SU-DHL-6 (cell line): ENCODE measurements at regions not wholly inside any gene's neighbourhood (a gene's known extent, or its start where the extent isn't known, plus 50 kb on each side); places are given as distances from the start of the nearest gene placed in this dataset.

Experiments
- H2AFZ ChIP-seq: fragments of 200-600 bp; sonication (generic); 2 replicates; pipeline ENCODE4 v1.6.1; 2014; ENCODE audit warnings: low read depth, mild to moderate bottlenecking, moderate library complexity, mixed read lengths, antibody characterized with exemption, low read length; ENCODE audit not compliant: severe bottlenecking
- H3F3A ChIP-seq: fragments of 200-600 bp; shearing (Covaris generic); 2 replicates; pipeline ENCODE4 v1.6.0; 2016; ENCODE audit warnings: antibody characterized with exemption, mild to moderate bottlenecking; ENCODE audit not compliant: insufficient read depth
- H3K27ac ChIP-seq: fragments of 200-600 bp; sonication (generic); 2 replicates; pipeline ENCODE4 v1.5.1; 2016; ENCODE audit warnings: low read depth, mild to moderate bottlenecking, low read length, moderate library complexity, mixed read lengths
- H3K27me3 ChIP-seq: fragments of 200-600 bp; sonication (generic), shearing (Covaris generic); 2 replicates; pipeline ENCODE4 v1.6.0; 2014; ENCODE audit warnings: mild to moderate bottlenecking, low read length
- H3K36me3 ChIP-seq: fragments of 200-600 bp; sonication (generic); 2 replicates; pipeline ENCODE4 v1.6.1; 2014; ENCODE audit warnings: mild to moderate bottlenecking, low read length, mixed read lengths
- H3K4me2 ChIP-seq: fragments of 300-600, 200-600 bp; shearing (Covaris generic), sonication (generic); 2 replicates; pipeline ENCODE4 v1.6.0; 2014; ENCODE audit warnings: low read length, low read depth, mild to moderate bottlenecking; ENCODE audit not compliant: poor library complexity, severe bottlenecking
- H3K4me3 ChIP-seq: fragments of 200-600 bp; sonication (generic); 2 replicates; pipeline ENCODE4 v1.5.1; 2014; ENCODE audit warnings: antibody characterized with exemption, low read length, mild to moderate bottlenecking, mixed read lengths; ENCODE audit not compliant: insufficient read depth, poor library complexity, severe bottlenecking
- H3K79me2 ChIP-seq: fragments of 200-600 bp; sonication (generic); 2 replicates; pipeline ENCODE4 v1.6.1; 2014; ENCODE audit warnings: mild to moderate bottlenecking, low read length, moderate library complexity; ENCODE audit not compliant: insufficient read depth
- H3K9ac ChIP-seq: fragments of 200-600 bp; sonication (generic); 2 replicates; pipeline ENCODE4 v1.7.0; 2014; ENCODE audit warnings: mild to moderate bottlenecking, low read length
- H3K9me2 ChIP-seq: fragments of 200-600 bp; sonication (generic); replicated peaks from 2 replicates; pipeline ENCODE4 v1.6.1; 2014; ENCODE audit warnings: low read length; ENCODE audit not compliant: insufficient read depth
- H3K9me3 ChIP-seq: fragments of 200-600 bp; sonication (generic); 2 replicates; pipeline ENCODE4 v1.6.1; 2014; ENCODE audit warnings: low read length, mixed read lengths; ENCODE audit not compliant: insufficient read depth
- H4K20me1 ChIP-seq: fragments of 200-600 bp; sonication (generic); 2 replicates; pipeline ENCODE4 v1.6.1; 2014; ENCODE audit warnings: low read depth, mild to moderate bottlenecking, antibody characterized with exemption, low read length, moderate library complexity, mixed read lengths
- EZH2phosphoT487 ChIP-seq: fragments of 200-600 bp; sonication (generic), shearing (Covaris generic); conservative IDR thresholded peaks from 2 replicates; pipeline ENCODE4 v1.6.1; 2018; ENCODE audit warnings: mild to moderate bottlenecking, antibody characterized with exemption, low read length, moderate library complexity, mixed read lengths
- TF ChIP-seq, protein P1 (sequence below): fragments of 200-600 bp; sonication (generic); IDR thresholded peaks from one replicate; pipeline ENCODE4 v1.5.1; 2017; ENCODE audit warnings: antibody characterized with exemption, mild to moderate bottlenecking, low read length, moderate library complexity; ENCODE audit not compliant: insufficient read depth, poor library complexity, severe bottlenecking

DNA sequence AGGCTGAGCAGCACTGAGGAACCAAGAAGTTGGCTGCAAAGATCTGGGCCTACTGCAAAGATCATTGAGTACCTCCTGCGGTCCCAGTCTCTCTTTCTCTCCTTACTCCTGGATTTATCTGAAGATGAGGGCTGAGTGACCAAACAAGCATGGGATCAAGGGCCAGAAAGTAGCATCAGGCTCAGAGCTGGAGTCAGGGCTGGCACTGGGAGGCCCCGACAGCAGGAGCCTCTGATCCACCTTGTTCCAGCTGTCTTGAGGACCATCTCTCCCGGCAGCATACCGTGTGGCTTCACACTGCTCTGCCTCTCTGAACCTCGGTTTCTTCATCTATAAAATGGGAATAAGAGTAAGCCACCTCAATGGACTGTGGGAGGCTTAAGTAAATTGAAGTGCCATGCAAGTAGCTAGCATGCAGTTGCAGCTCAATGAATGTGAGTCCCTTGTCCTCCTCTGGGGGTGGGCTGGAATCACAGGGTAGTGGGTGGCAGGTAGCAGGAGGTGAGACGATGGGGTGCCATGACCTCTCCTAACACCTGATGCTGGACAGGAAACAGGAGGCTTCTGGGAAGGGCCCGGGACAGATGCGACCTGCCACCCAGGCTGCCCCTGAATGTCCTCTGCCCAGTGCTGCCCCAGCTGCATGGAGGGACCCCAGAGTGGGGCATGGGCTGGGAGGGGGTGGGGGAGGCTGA lies 52.5 kb upstream of the PRDM11 start:
- H3K27me3 ChIP-seq = no peaks in the 10 kb centered on the region
- H3K9me3 ChIP-seq = no peaks in the 10 kb centered on the region
- no peaks in the 10 kb centered on the region for H3K79me2 ChIP-seq
- no peaks in the 10 kb centered on the region for H4K20me1 ChIP-seq
- no peaks in the 10 kb centered on the region for H3K36me3 ChIP-seq
- no peak overlapping the region for H3K4me3 ChIP-seq
- H3F3A ChIP-seq = no peaks in the 10 kb centered on the region
- no peak overlapping the region for H2AFZ ChIP-seq
- TF ChIP-seq, protein P1, sequence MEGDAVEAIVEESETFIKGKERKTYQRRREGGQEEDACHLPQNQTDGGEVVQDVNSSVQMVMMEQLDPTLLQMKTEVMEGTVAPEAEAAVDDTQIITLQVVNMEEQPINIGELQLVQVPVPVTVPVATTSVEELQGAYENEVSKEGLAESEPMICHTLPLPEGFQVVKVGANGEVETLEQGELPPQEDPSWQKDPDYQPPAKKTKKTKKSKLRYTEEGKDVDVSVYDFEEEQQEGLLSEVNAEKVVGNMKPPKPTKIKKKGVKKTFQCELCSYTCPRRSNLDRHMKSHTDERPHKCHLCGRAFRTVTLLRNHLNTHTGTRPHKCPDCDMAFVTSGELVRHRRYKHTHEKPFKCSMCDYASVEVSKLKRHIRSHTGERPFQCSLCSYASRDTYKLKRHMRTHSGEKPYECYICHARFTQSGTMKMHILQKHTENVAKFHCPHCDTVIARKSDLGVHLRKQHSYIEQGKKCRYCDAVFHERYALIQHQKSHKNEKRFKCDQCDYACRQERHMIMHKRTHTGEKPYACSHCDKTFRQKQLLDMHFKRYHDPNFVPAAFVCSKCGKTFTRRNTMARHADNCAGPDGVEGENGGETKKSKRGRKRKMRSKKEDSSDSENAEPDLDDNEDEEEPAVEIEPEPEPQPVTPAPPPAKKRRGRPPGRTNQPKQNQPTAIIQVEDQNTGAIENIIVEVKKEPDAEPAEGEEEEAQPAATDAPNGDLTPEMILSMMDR = no peak
- TF ChIP-seq EZH2phosphoT487 = no peak
- H3K9me2 ChIP-seq = no peaks in the 10 kb centered on the region
- H3K4me2 ChIP-seq = no peak overlapping the region
- no peak overlapping the region for H3K9ac ChIP-seq
- no peak overlapping the region for H3K27ac ChIP-seq

DNA sequence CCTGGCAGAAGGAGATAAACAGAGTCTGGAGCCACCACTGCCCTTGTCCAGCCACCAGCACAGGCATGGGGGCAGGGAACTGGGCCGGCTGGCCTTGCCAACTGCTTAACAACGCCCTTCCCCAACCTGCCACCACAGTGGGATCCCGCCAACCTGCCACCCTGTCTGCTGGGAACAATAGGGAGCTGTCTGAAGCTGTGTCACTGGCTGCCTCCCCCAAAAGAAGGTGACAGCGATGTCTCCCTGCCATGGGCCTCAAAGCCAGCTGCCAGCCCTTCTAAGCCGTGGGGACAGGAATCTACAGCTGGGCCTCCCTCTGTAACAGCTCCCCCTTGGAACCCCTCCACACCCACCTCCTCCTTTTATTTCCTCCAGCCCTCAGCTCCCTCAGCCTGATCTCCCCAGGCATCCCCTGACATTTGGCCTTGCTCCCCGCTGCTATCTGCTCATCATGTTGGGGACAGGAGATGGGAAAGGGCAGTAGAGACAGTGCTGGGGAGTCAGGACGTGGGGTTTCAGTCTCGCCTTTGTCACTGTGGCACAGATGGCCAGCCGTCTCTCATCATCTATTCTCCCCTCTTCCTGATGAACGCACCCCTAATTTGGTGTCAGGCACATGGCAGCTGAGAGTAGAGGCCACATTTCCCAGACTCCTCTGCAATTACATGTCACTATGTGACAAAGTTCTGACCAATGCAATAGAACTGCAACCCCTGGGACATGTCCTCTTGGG lies 51.3 kb upstream of the PRDM11 start:
- no peaks in the 10 kb centered on the region for H4K20me1 ChIP-seq
- no peaks in the 10 kb centered on the region for H3K36me3 ChIP-seq
- TF ChIP-seq EZH2phosphoT487 = no peak
- TF ChIP-seq, protein P1 = no peak
- H2AFZ ChIP-seq = no peak overlapping the region
- H3K9me2 ChIP-seq = no peaks in the 10 kb centered on the region
- H3K4me3 ChIP-seq = no peak overlapping the region
- no peak overlapping the region for H3K27ac ChIP-seq
- no peak overlapping the region for H3K9ac ChIP-seq
- H3K79me2 ChIP-seq = no peaks in the 10 kb centered on the region
- H3K4me2 ChIP-seq = no peak overlapping the region
- H3K9me3 ChIP-seq = no peaks in the 10 kb centered on the region
- no peaks in the 10 kb centered on the region for H3K27me3 ChIP-seq
- no peaks in the 10 kb centered on the region for H3F3A ChIP-seq

DNA sequence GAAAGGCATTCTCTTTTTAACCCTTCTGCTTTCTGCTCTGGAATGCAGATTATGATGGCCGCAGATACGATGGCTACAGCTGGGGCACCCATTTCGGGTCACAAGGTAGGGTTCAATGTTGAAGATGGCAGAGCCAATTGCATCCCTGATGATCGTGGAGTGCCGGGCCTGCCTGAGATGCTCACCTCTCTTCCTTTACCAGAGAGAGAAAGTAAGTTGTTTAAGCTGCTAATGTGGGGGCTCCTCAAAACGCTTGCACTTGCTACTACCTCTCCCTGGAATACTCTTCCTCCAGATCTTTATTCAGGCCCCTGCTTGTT lies 50.8 kb upstream of the PRDM11 start:
- H3K4me3 ChIP-seq = no peak overlapping the region
- H3K27me3 ChIP-seq = no peaks in the 10 kb centered on the region
- TF ChIP-seq, protein P1 = no peak
- no peak for TF ChIP-seq EZH2phosphoT487
- H3K9ac ChIP-seq = no peak overlapping the region
- no peak overlapping the region for H2AFZ ChIP-seq
- H3K79me2 ChIP-seq = no peaks in the 10 kb centered on the region
- no peaks in the 10 kb centered on the region for H3F3A ChIP-seq
- H3K36me3 ChIP-seq = no peaks in the 10 kb centered on the region
- H3K27ac ChIP-seq = no peak overlapping the region
- no peak overlapping the region for H3K4me2 ChIP-seq
- H3K9me3 ChIP-seq = no peaks in the 10 kb centered on the region
- no peaks in the 10 kb centered on the region for H3K9me2 ChIP-seq
- H4K20me1 ChIP-seq = no peaks in the 10 kb centered on the region
